Esophagus mucosa (tissue), 1 donor: ENCODE measurements at regions not wholly inside any gene's neighbourhood (a gene's known extent, or its start where the extent isn't known, plus 50 kb on each side); places are given as distances from the start of the nearest gene placed in this dataset.
A peak's percentile ranks its signal among the peaks of the same experiment; 100 is the strongest.

Experiments
- ATAC-seq: fragments of 200-7000 bp; cut with Tn5 transposase; one replicate; pipeline ENCODE4 v1.9.1; 2020
- donor health status: DM: yes; HTN: yes; CAD: no.

- no peak for ATAC-seq
Observed at GRCh38 chr16:80034948-80035663, 434.6 kb upstream of the MAF start.

GRCh38 chr16:80034469-80034826, 433.9 kb upstream of the MAF start:
- peak; percentile 57 for ATAC-seq

GRCh38 chr16:80033783-80034468, 433.4 kb upstream of the MAF start:
- no peak for ATAC-seq

GRCh38 chr16:80029761-80030481, 429.4 kb upstream of the MAF start:
- ATAC-seq: peak; percentile 63

- no peak for ATAC-seq
Observed at GRCh38 chr16:80029381-80029630, 428.8 kb upstream of the MAF start.

- ATAC-seq: no peak
Observed at GRCh38 chr16:80028581-80029380, 428.2 kb upstream of the MAF start.

GRCh38 chr16:80027007-80027965, 426.7 kb upstream of the MAF start:
- ATAC-seq: peak; percentile 97

- no peak for ATAC-seq
Observed at GRCh38 chr16:80025236-80025635, 424.7 kb upstream of the MAF start.

- no peak for ATAC-seq
Observed at GRCh38 chr16:80024443-80024842, 423.9 kb upstream of the MAF start.

GRCh38 chr16:80023865-80024264, 423.3 kb upstream of the MAF start:
- ATAC-seq: peak; percentile 50

GRCh38 chr16:80019395-80019794, 418.9 kb upstream of the MAF start:
- peak; percentile 25 for ATAC-seq

GRCh38 chr16:80018466-80018865, 417.9 kb upstream of the MAF start:
- no peak for ATAC-seq

- ATAC-seq: no peak
Observed at GRCh38 chr16:80016731-80017326, 416.3 kb upstream of the MAF start.

GRCh38 chr16:80015566-80015965, 415.0 kb upstream of the MAF start:
- ATAC-seq: peak; percentile 56

- ATAC-seq: no peak
Observed at GRCh38 chr16:80014241-80014939, 413.9 kb upstream of the MAF start.

GRCh38 chr16:80012586-80012985, 412.0 kb upstream of the MAF start:
- no peak for ATAC-seq

GRCh38 chr16:80009971-80010659, 409.6 kb upstream of the MAF start:
- ATAC-seq: no peak

- no peak for ATAC-seq
Observed at GRCh38 chr16:80008857-80009256, 408.3 kb upstream of the MAF start.

- no peak for ATAC-seq
Observed at GRCh38 chr16:80007231-80007630, 406.7 kb upstream of the MAF start.
